ENCODE measurements at regions not wholly inside any gene's neighbourhood (a gene's known extent, or its start where the extent isn't known, plus 50 kb on each side); places are given as distances from the start of the nearest gene placed in this dataset.

- TF ChIP-seq CTCF (IDR thresholded peaks at IDR 0.05) (no peak), POLR2A (IDR thresholded peaks at IDR 0.05) (no peak)
These were observed 479.8 kb upstream of the USP15 start for GRCh38 chr12:61780435-61780834.
